HG02973 (cell line): ENCODE measurements at regions not wholly inside any gene's neighbourhood (a gene's known extent, or its start where the extent isn't known, plus 50 kb on each side); places are given as distances from the start of the nearest gene placed in this dataset.

Source experiments
- ATAC-seq: cut with Tn5 transposase; IDR thresholded peaks from one replicate; pipeline ENCODE4 v1.9.1; 2021; ENCODE audit warnings: moderate library complexity; ENCODE audit not compliant: unreplicated experiment

- no peak for ATAC-seq
These were observed 203.8 kb upstream of the SYT4 start for GRCh38 chr18:43481069-43481468.

- ATAC-seq: no peak
These were observed 204.8 kb upstream of the SYT4 start for GRCh38 chr18:43482136-43482535.

GRCh38 chr18:43482600-43482999, 205.3 kb upstream of the SYT4 start:
- no peak for ATAC-seq

DNA sequence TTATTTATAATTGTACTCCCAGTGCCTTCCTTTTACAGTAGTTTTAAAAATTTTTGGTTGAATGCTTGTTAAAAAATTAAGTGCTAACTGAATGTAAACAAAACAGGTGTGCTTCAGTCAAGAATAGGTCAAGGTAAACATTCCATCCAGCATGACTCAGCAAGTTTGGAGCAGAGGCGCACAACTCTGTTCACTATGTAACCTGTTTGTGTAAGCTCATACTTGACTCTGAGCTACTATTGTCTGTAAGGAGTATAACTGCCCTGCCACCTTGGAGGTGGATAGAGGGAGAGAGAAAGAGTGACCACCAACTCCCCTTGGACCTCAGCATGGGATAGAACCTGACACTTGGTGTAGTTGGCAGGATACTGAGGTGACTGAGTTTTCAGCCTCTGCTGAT, 207.4 kb upstream of the SYT4 start:
- ATAC-seq: no peak

DNA sequence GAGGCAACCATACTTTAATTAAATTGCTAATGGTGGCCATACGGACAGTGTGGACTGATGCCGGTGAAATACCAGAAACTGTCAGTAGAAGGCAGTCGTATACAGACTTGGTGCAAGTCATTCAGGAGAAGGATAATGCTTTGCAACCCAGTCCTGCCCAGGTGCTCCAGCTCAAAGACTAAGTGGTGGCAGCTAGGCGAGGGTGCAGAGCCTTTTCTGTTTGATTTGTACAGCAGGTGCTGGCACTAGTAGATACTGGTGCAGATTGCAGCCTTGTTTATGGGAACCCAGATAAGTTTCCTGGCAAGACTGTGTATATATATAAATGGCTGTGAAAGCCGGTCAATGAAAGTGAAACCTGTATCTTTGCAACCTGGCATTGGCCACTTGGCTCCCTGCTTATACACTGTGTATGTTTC, 208.3 kb upstream of the SYT4 start:
- ATAC-seq: no peak

GRCh38 chr18:43486462-43486861, 209.2 kb upstream of the SYT4 start:
- ATAC-seq: no peak

GRCh38 chr18:43501099-43501498, 223.8 kb upstream of the SYT4 start:
- ATAC-seq: no peak

DNA sequence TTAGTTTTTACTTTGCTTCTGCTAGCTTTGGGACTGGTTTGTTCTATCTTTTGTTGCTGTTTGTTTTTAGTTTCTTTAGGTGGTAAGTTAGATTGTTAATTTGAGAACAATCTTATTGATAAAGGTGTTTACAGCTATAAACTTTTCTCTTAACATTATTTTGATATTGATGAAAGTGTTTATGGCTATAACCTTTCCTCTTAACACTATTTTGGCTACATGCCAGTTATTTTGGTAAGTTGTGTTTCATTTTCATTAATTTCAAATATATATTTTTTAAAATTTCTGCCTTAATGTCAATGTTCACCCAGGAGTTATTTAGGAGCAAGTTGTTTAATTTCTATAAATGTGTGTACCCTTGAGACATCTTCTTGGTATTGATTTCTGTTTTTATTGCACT, 229.6 kb upstream of the SYT4 start:
- no peak for ATAC-seq

DNA sequence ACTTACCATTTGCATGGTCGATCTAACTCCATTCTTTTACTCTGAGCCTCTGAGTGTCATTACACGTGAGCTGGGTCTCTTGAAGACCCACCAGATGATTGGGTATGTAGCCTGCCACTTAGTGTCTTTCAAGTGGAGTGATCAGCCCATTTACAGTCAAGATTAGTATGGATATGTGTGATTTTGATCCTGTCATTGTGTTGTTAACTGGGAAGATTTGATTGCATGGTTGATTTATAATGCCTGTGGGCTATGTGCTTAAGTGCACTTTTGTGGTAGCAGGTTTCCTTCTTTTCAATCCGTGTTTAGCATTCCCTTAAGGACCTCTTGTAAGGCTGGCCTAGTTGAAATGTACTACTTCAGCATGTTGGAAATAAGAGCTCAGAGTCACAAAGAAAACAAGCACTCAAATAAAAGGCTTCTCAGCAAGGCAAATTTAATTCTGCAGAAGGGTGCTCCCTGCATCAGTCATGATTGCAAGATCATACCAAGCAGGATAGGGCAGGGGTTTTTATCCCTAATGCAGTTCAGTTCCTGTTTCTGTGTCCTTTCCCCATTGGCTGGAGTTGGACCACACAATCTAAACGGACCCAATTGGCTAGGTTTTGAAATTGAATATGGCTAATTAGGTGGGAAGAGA, 230.7 kb upstream of the SYT4 start:
- ATAC-seq: no peak

- no peak for ATAC-seq
These were observed 237.5 kb upstream of the SYT4 start for GRCh38 chr18:43514747-43515146.

DNA sequence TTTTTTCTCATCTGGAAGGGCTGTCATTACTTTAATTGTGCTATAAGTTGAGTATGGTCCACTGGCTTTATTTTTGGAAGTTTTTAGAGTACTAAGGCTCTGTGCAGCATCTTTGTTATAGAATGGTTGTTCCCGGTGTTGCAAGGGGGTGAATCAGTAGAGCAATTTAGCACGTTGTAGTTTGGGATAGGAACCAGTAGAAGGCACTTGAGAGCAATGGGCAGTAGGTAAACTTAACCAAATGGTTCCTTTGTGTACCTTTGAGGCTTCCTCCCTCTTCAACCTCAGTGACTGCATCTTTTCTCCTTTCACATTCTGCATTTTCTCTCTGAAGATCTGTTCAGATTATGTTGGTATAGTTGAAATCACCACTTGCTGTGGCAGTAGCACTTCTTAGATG, 238.2 kb upstream of the SYT4 start:
- no peak for ATAC-seq

GRCh38 chr18:43524260-43524659, 247.0 kb upstream of the SYT4 start:
- no peak for ATAC-seq

- ATAC-seq: no peak
These were observed 247.9 kb upstream of the SYT4 start for GRCh38 chr18:43525169-43525568.

- no peak for ATAC-seq
These were observed 249.3 kb upstream of the SYT4 start for GRCh38 chr18:43526426-43527145.

DNA sequence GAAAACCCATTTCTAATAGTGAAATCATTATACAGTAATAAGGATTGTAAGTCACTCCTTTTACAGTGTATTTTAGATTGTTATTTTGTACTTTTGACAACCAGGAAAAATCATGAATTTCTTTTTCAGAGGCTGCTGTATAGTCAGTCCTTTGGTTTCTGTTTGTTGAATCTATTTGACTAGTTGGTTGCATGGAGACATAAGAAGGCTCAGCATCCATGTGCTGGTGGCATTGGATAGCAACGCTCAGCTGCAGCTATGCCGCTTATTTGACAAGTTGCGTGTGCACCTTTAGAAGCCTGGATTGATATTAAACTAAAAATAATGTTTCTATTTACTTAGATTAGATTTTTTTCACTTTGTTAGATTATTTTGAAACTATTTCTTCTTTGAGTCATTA, 254.1 kb upstream of the SYT4 start:
- no peak for ATAC-seq

- no peak for ATAC-seq
These were observed 256.1 kb upstream of the SYT4 start for GRCh38 chr18:43533371-43533770.

DNA sequence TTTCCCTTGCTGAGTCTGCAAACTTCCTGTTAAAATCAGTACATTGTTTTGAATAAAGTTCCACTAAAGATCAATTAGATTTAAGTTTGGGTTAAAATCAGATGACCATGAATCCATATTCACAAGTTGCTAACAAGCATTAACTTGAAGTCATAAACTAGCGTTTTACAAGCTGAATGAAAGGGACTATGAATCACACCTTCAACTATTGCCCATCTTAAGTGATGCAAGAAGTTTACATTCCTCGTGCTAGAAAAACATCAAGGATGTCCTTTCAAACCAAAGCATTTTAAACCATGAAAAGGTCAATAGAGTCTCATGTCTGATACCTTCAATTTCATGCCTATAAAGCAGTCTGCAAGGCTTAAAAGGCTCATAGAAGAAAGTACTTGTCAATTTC, 257.2 kb upstream of the SYT4 start:
- no peak for ATAC-seq

- ATAC-seq: no peak
These were observed 262.6 kb upstream of the SYT4 start for GRCh38 chr18:43539862-43540261.

GRCh38 chr18:43542016-43542415, 264.7 kb upstream of the SYT4 start:
- ATAC-seq: no peak

DNA sequence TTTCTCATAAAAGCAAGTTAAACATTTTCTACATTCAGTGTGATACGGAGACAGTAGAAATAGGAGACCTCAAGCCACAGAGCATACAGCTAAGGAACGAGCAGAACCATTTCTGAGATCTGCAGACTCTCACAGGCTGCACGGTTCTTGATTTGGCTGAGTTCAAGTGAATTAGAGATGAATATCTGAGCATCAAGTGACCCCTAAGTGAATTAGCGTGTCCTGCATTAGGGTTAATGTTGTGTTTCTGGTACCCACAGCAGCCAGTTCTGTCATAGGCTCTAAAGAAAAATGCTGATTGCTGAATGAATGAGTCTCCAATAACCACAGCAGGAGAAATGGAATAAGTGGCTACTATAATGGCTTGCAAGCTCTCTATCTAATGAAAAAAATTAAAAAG, 265.9 kb upstream of the SYT4 start:
- no peak for ATAC-seq

GRCh38 chr18:43547456-43547855, 270.2 kb upstream of the SYT4 start:
- no peak for ATAC-seq

GRCh38 chr18:43559507-43559906, 282.2 kb upstream of the SYT4 start:
- no peak for ATAC-seq

- ATAC-seq: no peak
These were observed 286.5 kb upstream of the SYT4 start for GRCh38 chr18:43563780-43564179.
